ENCODE measurements at regions not wholly inside any gene's neighbourhood (a gene's known extent, or its start where the extent isn't known, plus 50 kb on each side); places are given as distances from the start of the nearest gene placed in this dataset.

GRCh38 chr7:153097511-153098201 is 338.1 kb downstream of the ACTR3B start:
- Histone ChIP-seq H3K9me3 (ENCODE audit: low read depth, low read length, poor library complexity, severe bottlenecking) (no peaks in the 10 kb centered on the region), H3K4me3 (ENCODE audit: low read depth, low read length, poor library complexity, severe bottlenecking) (no peak overlapping the region), H3K27me3 (replicated peaks; ENCODE audit: insufficient read depth, low read depth, low read length, poor library complexity) (peaks cover 18% of the 10 kb centered on the region), H3K36me3 (ENCODE audit: insufficient read depth, low read length, poor library complexity, severe bottlenecking) (no peaks in the 10 kb centered on the region), H3K4me1 (ENCODE audit: insufficient read depth, low read length, poor library complexity, severe bottlenecking) (no peaks in the 10 kb centered on the region), H3K27ac (ENCODE audit: low read depth, low read length, poor library complexity, severe bottlenecking) (no peak overlapping the region)
- intact Hi-C loops (cut with micrococcal nuclease; ENCODE audit: unreplicated experiment), result no loop called here
- POLR2A ChIA-PET (ENCODE audit: low non-redundant PET), result no interaction called here
- BruUV-seq (replicated peaks), result no TSS peak
- DNase-seq (ENCODE audit: low spot score), result no peak
- TF ChIP-seq, protein P1, sequence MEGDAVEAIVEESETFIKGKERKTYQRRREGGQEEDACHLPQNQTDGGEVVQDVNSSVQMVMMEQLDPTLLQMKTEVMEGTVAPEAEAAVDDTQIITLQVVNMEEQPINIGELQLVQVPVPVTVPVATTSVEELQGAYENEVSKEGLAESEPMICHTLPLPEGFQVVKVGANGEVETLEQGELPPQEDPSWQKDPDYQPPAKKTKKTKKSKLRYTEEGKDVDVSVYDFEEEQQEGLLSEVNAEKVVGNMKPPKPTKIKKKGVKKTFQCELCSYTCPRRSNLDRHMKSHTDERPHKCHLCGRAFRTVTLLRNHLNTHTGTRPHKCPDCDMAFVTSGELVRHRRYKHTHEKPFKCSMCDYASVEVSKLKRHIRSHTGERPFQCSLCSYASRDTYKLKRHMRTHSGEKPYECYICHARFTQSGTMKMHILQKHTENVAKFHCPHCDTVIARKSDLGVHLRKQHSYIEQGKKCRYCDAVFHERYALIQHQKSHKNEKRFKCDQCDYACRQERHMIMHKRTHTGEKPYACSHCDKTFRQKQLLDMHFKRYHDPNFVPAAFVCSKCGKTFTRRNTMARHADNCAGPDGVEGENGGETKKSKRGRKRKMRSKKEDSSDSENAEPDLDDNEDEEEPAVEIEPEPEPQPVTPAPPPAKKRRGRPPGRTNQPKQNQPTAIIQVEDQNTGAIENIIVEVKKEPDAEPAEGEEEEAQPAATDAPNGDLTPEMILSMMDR (conservative IDR thresholded peaks at IDR 0.05; ENCODE audit: low read depth, low read length), result no peak
- no peak for TF ChIP-seq EZH2 (IDR thresholded peaks at IDR 0.05; ENCODE audit: borderline replicate concordance, low read depth, low read length, poor library complexity, severe bottlenecking)
- CTCF ChIA-PET, result no interaction called here

GRCh38 chr7:153099235-153099634 is 339.7 kb downstream of the ACTR3B start:
- TF ChIP-seq, protein P1 (conservative IDR thresholded peaks at IDR 0.05; ENCODE audit: low read depth, low read length), result no peak
- no peak for TF ChIP-seq EZH2 (IDR thresholded peaks at IDR 0.05; ENCODE audit: borderline replicate concordance, low read depth, low read length, poor library complexity, severe bottlenecking)
- DNase-seq (ENCODE audit: low spot score), result no peak
- POLR2A ChIA-PET (ENCODE audit: low non-redundant PET), result no interaction called here
- CTCF ChIA-PET, result no interaction called here
- Histone ChIP-seq H3K27ac (ENCODE audit: low read depth, low read length, poor library complexity, severe bottlenecking) (no peak overlapping the region), H3K36me3 (ENCODE audit: insufficient read depth, low read length, poor library complexity, severe bottlenecking) (no peaks in the 10 kb centered on the region), H3K4me3 (ENCODE audit: low read depth, low read length, poor library complexity, severe bottlenecking) (no peak overlapping the region), H3K27me3 (replicated peaks; ENCODE audit: insufficient read depth, low read depth, low read length, poor library complexity) (peaks cover 32% of the 10 kb centered on the region), H3K9me3 (ENCODE audit: low read depth, low read length, poor library complexity, severe bottlenecking) (no peaks in the 10 kb centered on the region), H3K4me1 (ENCODE audit: insufficient read depth, low read length, poor library complexity, severe bottlenecking) (no peaks in the 10 kb centered on the region)
- intact Hi-C loops (cut with micrococcal nuclease; ENCODE audit: unreplicated experiment), result no loop called here
- no TSS peak for BruUV-seq (replicated peaks)

DNA sequence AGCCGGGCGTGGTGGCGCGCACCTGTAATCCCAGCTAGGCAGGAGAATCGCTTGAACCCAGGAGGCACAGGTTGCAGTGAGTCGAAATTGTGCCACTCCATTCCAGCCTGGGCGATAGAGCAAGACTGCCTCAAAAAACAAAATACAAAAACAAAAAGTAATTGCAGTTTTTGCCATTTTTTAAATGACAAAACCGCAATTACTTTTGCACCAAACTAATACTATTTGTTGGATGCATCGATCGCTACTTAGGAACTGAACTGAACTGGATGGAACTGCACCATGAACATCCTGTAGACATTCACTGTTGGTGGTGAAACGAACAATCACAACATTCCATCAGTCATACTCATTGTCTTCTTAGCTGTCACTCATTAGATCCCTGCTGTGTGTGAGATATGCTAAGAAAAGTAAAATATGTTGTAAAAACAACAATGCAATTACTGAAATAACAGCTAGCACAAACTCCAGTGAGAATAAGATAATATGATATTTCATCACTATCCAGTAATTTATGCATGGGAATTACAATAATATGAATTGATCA is 341.2 kb downstream of the ACTR3B start:
- intact Hi-C loops (cut with micrococcal nuclease; ENCODE audit: unreplicated experiment), result no loop called here
- BruUV-seq (replicated peaks), result no TSS peak
- TF ChIP-seq, protein P1 (conservative IDR thresholded peaks at IDR 0.05; ENCODE audit: low read depth, low read length), result no peak
- TF ChIP-seq EZH2 (IDR thresholded peaks at IDR 0.05; ENCODE audit: borderline replicate concordance, low read depth, low read length, poor library complexity, severe bottlenecking), result no peak
- H3K4me1 ChIP-seq (ENCODE audit: insufficient read depth, low read length, poor library complexity, severe bottlenecking), result no peaks in the 10 kb centered on the region
- POLR2A ChIA-PET (ENCODE audit: low non-redundant PET), result no interaction called here
- no peaks in the 10 kb centered on the region for H3K9me3 ChIP-seq (ENCODE audit: low read depth, low read length, poor library complexity, severe bottlenecking)
- H3K36me3 ChIP-seq (ENCODE audit: insufficient read depth, low read length, poor library complexity, severe bottlenecking), result no peaks in the 10 kb centered on the region
- no peak overlapping the region for H3K4me3 ChIP-seq (ENCODE audit: low read depth, low read length, poor library complexity, severe bottlenecking)
- H3K27me3 ChIP-seq (replicated peaks; ENCODE audit: insufficient read depth, low read depth, low read length, poor library complexity), result peaks cover 37% of the 10 kb centered on the region
- CTCF ChIA-PET, result no interaction called here
- no peak for DNase-seq (ENCODE audit: low spot score)
- H3K27ac ChIP-seq (ENCODE audit: low read depth, low read length, poor library complexity, severe bottlenecking), result no peak overlapping the region

All from A673 (cell line).